GM18519 (cell line): ENCODE measurements at regions not wholly inside any gene's neighbourhood (a gene's known extent, or its start where the extent isn't known, plus 50 kb on each side); places are given as distances from the start of the nearest gene placed in this dataset.
A peak's percentile ranks its signal among the peaks of the same experiment; 100 is the strongest.

Source experiments
- ATAC-seq: cut with Tn5 transposase; IDR thresholded peaks from one replicate; pipeline ENCODE4 v1.9.1; 2021; ENCODE audit warnings: mild to moderate bottlenecking, moderate library complexity; ENCODE audit not compliant: unreplicated experiment, low FRiP score

GRCh38 chr1:194534784-194535183 lies 1348.4 kb upstream of the B3GALT2 start:
- ATAC-seq, result no peak

GRCh38 chr1:194533641-194534040 lies 1347.2 kb upstream of the B3GALT2 start:
- ATAC-seq, result no peak

GRCh38 chr1:194517567-194517966 lies 1331.2 kb upstream of the B3GALT2 start:
- no peak for ATAC-seq

- no peak for ATAC-seq
Observed at GRCh38 chr1:194515916-194516315, 1329.5 kb upstream of the B3GALT2 start.

- ATAC-seq, result no peak
Observed at GRCh38 chr1:194512957-194513356, 1326.5 kb upstream of the B3GALT2 start.

- ATAC-seq, result no peak
Observed at GRCh38 chr1:194512345-194512744, 1325.9 kb upstream of the B3GALT2 start.

- ATAC-seq, result peak; percentile 62
Observed at GRCh38 chr1:194503209-194503608, 1316.8 kb upstream of the B3GALT2 start.

- ATAC-seq, result no peak
Observed at GRCh38 chr1:194495434-194495833, 1309.0 kb upstream of the B3GALT2 start.

GRCh38 chr1:194487172-194487571 lies 1300.8 kb upstream of the B3GALT2 start:
- no peak for ATAC-seq

- no peak for ATAC-seq
Observed at GRCh38 chr1:194485432-194485831, 1299.0 kb upstream of the B3GALT2 start.

GRCh38 chr1:194478731-194479130 lies 1292.3 kb upstream of the B3GALT2 start:
- no peak for ATAC-seq

GRCh38 chr1:194477908-194478307 lies 1291.5 kb upstream of the B3GALT2 start:
- ATAC-seq, result peak; percentile 99

- no peak for ATAC-seq
Observed at GRCh38 chr1:194476872-194477271, 1290.5 kb upstream of the B3GALT2 start.

GRCh38 chr1:194476351-194476750 lies 1289.9 kb upstream of the B3GALT2 start:
- ATAC-seq, result no peak

- no peak for ATAC-seq
Observed at GRCh38 chr1:194474701-194475100, 1288.3 kb upstream of the B3GALT2 start.

- ATAC-seq, result no peak
Observed at GRCh38 chr1:194473766-194474165, 1287.4 kb upstream of the B3GALT2 start.

- ATAC-seq, result no peak
Observed at GRCh38 chr1:194469282-194469681, 1282.9 kb upstream of the B3GALT2 start.

- ATAC-seq, result no peak
Observed at GRCh38 chr1:194466706-194467105, 1280.3 kb upstream of the B3GALT2 start.

- no peak for ATAC-seq
Observed at GRCh38 chr1:194447636-194448035, 1261.2 kb upstream of the B3GALT2 start.

GRCh38 chr1:194445244-194445643 lies 1258.8 kb upstream of the B3GALT2 start:
- ATAC-seq, result no peak

- ATAC-seq, result no peak
Observed at GRCh38 chr1:194442901-194443575, 1256.6 kb upstream of the B3GALT2 start.

GRCh38 chr1:194437135-194437534 lies 1250.7 kb upstream of the B3GALT2 start:
- no peak for ATAC-seq

- no peak for ATAC-seq
Observed at GRCh38 chr1:194431121-194431520, 1244.7 kb upstream of the B3GALT2 start.
